ENCODE measurements at regions not wholly inside any gene's neighbourhood (a gene's known extent, or its start where the extent isn't known, plus 50 kb on each side); places are given as distances from the start of the nearest gene placed in this dataset.
"Not testable (repeated sequence)": the region's sequence is repeated elsewhere in the genome, so short reads cannot be mapped to it uniquely, and the experiment has no call there.

DNA sequence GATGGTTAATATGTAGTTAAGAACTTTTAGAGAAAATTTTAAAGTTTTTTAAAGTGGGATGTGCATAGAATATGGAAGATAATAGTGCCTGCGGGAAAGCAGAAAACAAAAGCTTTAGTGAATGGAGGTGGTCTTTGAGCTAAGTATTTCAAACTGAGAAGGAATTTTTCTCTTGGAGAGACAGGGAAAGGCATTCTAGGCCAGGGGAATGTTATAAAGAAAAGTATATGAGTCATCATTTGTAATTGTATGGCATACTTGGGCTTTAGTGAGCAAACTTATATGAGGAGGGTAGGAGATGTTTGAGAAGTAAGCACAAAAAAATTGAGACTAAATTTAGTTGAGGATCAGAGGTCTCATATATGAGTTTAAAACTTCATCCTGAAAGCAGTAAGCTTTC is 467.0 kb downstream of the PPARGC1A start:
- Histone ChIP-seq H3K9me3 (ENCODE audit: control insufficient read depth, insufficient read depth, low read length) (no peaks in the 10 kb centered on the region), H3K36me3 (ENCODE audit: control insufficient read depth, insufficient read depth, low read length) (no peaks in the 10 kb centered on the region), H3K27me3 (ENCODE audit: control insufficient read depth, insufficient read depth, low read length) (no peaks in the 10 kb centered on the region), H3K4me3 (ENCODE audit: low read length) (no peak overlapping the region), H3K27ac (ENCODE audit: low read length) (no peak overlapping the region), H3K4me1 (ENCODE audit: control insufficient read depth, insufficient read depth, low read length) (peaks cover 6% of the 10 kb centered on the region)
- WGBS (ENCODE audit: insufficient coverage, insufficient read length), result no CpG with 5 or more reads among the region's 1 CpG
- no peak for DNase-seq (ENCODE audit: low read depth, low spot score)

DNA sequence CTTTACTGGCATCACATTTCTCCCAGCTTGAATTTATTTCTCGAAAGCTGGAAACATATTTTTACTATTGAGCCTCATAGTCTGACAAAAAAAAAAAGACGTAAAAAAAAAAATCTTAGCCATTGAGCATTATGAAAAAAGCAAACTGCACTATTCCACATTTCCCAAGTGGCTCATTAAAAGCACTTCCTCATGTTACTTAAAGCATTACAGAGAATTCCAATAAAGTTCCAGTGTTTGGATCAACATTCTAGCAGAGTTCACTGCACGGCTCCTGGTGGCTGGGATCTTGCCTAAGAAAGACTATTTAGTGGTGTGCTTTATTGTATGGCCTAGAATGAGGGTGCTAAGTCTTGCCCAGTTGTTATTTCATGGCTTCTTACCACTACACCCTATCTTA is 476.2 kb downstream of the PPARGC1A start:
- Histone ChIP-seq H3K27me3 (ENCODE audit: control insufficient read depth, insufficient read depth, low read length) (no peaks in the 10 kb centered on the region), H3K4me3 (ENCODE audit: low read length) (no peak overlapping the region), H3K27ac (ENCODE audit: low read length) (no peak overlapping the region), H3K9me3 (ENCODE audit: control insufficient read depth, insufficient read depth, low read length) (no peaks in the 10 kb centered on the region), H3K36me3 (ENCODE audit: control insufficient read depth, insufficient read depth, low read length) (no peaks in the 10 kb centered on the region), H3K4me1 (ENCODE audit: control insufficient read depth, insufficient read depth, low read length) (no peaks in the 10 kb centered on the region)
- no peak for DNase-seq (ENCODE audit: low read depth, low spot score)
- no CpG with 5 or more reads among the region's 3 CpGs for WGBS (ENCODE audit: insufficient coverage, insufficient read length)

DNA sequence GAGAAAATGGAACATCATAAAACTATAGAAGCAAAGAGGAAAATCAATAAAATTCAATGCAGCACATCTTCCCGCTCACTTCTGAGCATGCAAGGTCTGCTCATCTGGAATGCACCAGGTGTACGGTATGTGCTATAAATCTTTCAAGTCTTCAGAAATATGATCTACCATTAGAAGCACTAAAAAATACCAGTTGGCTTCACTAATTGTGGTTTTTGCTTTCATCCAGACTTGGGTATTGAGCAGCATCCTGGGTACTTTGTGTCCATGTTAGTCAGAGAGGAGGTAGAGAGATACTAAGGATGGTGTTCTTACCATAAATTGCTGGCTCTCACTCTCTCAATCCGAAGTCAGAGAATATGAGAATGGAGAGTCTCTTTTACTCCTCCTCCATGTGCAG is 477.1 kb downstream of the PPARGC1A start:
- no CpG with 5 or more reads among the region's 3 CpGs for WGBS (ENCODE audit: insufficient coverage, insufficient read length)

DNA sequence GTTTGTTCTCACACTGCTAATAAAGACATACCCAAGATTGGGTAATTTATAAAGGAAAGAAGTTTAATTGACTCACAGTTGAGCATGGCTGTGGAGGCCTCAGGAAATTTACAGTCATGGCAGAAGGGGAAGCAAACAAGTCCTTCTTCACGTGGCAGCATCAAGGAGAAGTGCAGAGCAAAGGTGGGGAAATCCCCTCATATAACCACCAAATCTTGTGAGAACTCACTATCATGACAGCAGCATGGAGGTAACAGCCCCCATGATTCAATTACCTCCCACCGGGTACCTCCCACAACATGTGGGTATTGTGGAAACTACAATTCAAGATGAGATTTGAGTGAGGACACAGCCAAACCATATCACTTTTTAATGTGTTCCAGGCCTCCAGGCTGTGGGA is 480.9 kb downstream of the PPARGC1A start:
- H3K27ac ChIP-seq (ENCODE audit: low read length); H3K9me3 ChIP-seq (ENCODE audit: control insufficient read depth, insufficient read depth, low read length); H3K27me3 ChIP-seq (ENCODE audit: control insufficient read depth, insufficient read depth, low read length); DNase-seq (ENCODE audit: low read depth, low spot score); H3K4me1 ChIP-seq (ENCODE audit: control insufficient read depth, insufficient read depth, low read length); H3K4me3 ChIP-seq (ENCODE audit: low read length); H3K36me3 ChIP-seq (ENCODE audit: control insufficient read depth, insufficient read depth, low read length): not testable (repeated sequence)
- WGBS (ENCODE audit: insufficient coverage, insufficient read length), result no CpG with 5 or more reads among the region's 2 CpGs

More for the DNA sequence above, 477.1 kb downstream of the PPARGC1A start:
- Histone ChIP-seq H3K4me3 (ENCODE audit: low read length) (no peak overlapping the region), H3K4me1 (ENCODE audit: control insufficient read depth, insufficient read depth, low read length) (no peaks in the 10 kb centered on the region), H3K27ac (ENCODE audit: low read length) (no peak overlapping the region), H3K36me3 (ENCODE audit: control insufficient read depth, insufficient read depth, low read length) (no peaks in the 10 kb centered on the region), H3K9me3 (ENCODE audit: control insufficient read depth, insufficient read depth, low read length) (no peaks in the 10 kb centered on the region), H3K27me3 (ENCODE audit: control insufficient read depth, insufficient read depth, low read length) (no peaks in the 10 kb centered on the region)
- no peak for DNase-seq (ENCODE audit: low read depth, low spot score)

DNA sequence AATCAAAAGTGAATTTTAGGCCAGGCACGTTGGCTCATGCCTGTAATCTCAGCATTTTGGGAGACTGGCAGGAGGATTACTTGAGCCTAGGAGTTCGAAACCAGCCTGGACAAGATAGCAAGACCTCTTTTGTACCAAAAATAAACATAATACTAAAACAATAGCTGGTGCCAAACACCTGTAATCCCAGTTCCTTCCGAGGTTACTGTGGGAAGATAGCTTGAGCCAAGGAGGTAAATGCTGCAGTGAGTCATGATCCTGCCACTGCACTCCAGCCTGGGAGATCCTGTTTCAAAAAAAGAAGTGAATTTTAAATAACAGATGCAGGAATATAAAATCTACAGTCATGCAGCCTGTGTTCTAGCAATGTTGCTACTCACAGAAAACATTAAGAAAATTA is 488.3 kb downstream of the PPARGC1A start:
- Histone ChIP-seq H3K36me3 (ENCODE audit: control insufficient read depth, insufficient read depth, low read length) (no peaks in the 10 kb centered on the region), H3K27me3 (ENCODE audit: control insufficient read depth, insufficient read depth, low read length) (no peaks in the 10 kb centered on the region), H3K9me3 (ENCODE audit: control insufficient read depth, insufficient read depth, low read length) (no peaks in the 10 kb centered on the region), H3K4me1 (ENCODE audit: control insufficient read depth, insufficient read depth, low read length) (no peaks in the 10 kb centered on the region), H3K4me3 (ENCODE audit: low read length) (no peak overlapping the region), H3K27ac (ENCODE audit: low read length) (no peak overlapping the region)
- no peak for DNase-seq (ENCODE audit: low read depth, low spot score)
- no CpG with 5 or more reads among the region's 3 CpGs for WGBS (ENCODE audit: insufficient coverage, insufficient read length)

DNA sequence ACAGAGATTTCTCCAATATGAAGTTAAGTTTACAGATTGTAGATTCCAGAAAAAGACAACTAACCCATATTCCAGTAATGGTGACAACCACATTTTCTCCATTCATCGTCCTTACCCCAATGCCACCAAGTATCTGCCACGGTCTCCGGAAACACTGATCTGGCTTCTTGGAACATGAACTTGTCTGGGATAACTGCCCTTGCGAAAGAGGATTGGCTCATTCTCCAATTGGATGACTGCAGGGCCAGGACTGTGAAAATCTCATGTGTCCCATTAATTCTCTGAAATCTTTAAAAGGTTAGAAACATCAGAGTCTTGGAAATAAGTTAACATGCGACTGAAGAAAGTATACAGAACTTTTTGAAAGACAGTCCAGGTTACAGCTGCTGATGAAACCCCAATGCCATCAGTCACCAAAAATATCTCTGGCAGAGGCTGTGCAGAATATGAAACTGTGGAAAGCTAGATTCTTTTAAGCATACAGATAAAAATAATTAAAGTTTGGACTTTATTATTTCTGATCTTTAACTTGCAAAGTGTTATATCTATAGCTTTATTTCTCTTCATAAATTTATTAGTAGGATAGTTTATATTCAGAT is 496.9 kb downstream of the PPARGC1A start:
- no peaks in the 10 kb centered on the region for H3K9me3 ChIP-seq (ENCODE audit: control insufficient read depth, insufficient read depth, low read length)
- no CpG with 5 or more reads among the region's 5 CpGs for WGBS (ENCODE audit: insufficient coverage, insufficient read length)

DNA sequence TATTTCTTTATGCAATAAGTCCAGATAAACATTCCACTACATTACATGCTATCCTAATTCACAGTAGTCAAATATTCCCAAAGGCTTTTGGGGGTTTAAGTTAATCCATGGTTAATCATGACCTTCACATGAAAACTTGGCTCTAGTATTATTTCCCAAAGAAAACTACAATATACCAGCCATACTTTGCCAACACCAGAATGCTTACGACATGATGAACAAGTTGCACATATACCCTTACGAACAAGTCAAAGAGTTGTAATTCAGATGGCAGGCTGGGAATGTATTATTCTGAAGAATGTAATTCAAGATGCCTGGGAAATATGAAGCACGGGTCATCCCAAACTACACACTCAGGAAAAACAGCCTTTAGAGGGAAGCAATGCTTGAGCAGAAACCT is 499.6 kb downstream of the PPARGC1A start:
- H3K9me3 ChIP-seq (ENCODE audit: control insufficient read depth, insufficient read depth, low read length), result no peaks in the 10 kb centered on the region
- H3K4me3 ChIP-seq (ENCODE audit: low read length), result no peak overlapping the region
- no peaks in the 10 kb centered on the region for H3K27me3 ChIP-seq (ENCODE audit: control insufficient read depth, insufficient read depth, low read length)
- H3K27ac ChIP-seq (ENCODE audit: low read length), result no peak overlapping the region
- no CpG with 5 or more reads among the region's 3 CpGs for WGBS (ENCODE audit: insufficient coverage, insufficient read length)
- H3K36me3 ChIP-seq (ENCODE audit: control insufficient read depth, insufficient read depth, low read length), result no peaks in the 10 kb centered on the region
- no peak for DNase-seq (ENCODE audit: low read depth, low spot score)
- no peaks in the 10 kb centered on the region for H3K4me1 ChIP-seq (ENCODE audit: control insufficient read depth, insufficient read depth, low read length)

More for the DNA sequence above, 496.9 kb downstream of the PPARGC1A start:
- DNase-seq (ENCODE audit: low read depth, low spot score), result no peak
- H3K27ac ChIP-seq (ENCODE audit: low read length), result no peak overlapping the region
- no peaks in the 10 kb centered on the region for H3K36me3 ChIP-seq (ENCODE audit: control insufficient read depth, insufficient read depth, low read length)
- no peak overlapping the region for H3K4me3 ChIP-seq (ENCODE audit: low read length)
- H3K4me1 ChIP-seq (ENCODE audit: control insufficient read depth, insufficient read depth, low read length), result no peaks in the 10 kb centered on the region
- no peaks in the 10 kb centered on the region for H3K27me3 ChIP-seq (ENCODE audit: control insufficient read depth, insufficient read depth, low read length)

DNA sequence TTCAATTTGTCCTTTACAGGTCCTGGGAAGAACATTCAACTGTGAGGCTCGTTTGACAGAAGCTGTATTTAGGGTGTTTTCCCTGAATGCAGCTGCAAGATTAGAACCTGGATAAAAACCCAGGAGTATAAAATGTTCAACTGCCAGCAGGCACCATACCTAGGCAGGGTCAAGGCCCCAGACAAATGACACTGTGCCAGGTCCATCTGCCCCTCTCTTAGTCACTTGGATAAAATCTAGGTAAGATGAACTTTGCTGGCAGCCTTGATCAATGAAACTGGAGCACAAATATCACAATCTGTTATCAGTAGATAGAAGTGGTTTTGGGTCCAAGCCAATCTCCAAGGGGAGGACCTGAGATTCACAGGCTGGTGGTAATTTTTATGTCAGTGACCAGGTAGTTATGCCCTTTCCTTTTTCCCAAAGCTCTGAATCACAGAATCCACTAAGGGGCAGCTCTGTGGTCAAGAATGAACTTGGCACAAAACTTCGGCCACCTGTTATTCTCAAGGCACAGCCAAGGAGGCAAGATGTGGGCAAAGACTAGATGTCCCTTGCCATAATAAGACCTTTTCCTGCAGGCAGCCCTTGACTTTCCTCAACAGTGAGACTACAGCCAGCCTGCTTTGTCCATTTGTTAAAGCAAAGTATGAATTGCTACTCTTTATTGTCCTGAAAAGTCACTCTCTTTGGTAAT is 501.0 kb downstream of the PPARGC1A start:
- Histone ChIP-seq H3K36me3 (ENCODE audit: control insufficient read depth, insufficient read depth, low read length) (no peaks in the 10 kb centered on the region), H3K9me3 (ENCODE audit: control insufficient read depth, insufficient read depth, low read length) (no peaks in the 10 kb centered on the region), H3K27ac (ENCODE audit: low read length) (no peak overlapping the region), H3K27me3 (ENCODE audit: control insufficient read depth, insufficient read depth, low read length) (no peaks in the 10 kb centered on the region), H3K4me1 (ENCODE audit: control insufficient read depth, insufficient read depth, low read length) (peaks cover 1% of the 10 kb centered on the region; the same call in 1 of the 2 replicates), H3K4me3 (ENCODE audit: low read length) (no peak overlapping the region)
- no CpG with 5 or more reads among the region's 2 CpGs for WGBS (ENCODE audit: insufficient coverage, insufficient read length)
- DNase-seq (ENCODE audit: low read depth, low spot score), result no peak

DNA sequence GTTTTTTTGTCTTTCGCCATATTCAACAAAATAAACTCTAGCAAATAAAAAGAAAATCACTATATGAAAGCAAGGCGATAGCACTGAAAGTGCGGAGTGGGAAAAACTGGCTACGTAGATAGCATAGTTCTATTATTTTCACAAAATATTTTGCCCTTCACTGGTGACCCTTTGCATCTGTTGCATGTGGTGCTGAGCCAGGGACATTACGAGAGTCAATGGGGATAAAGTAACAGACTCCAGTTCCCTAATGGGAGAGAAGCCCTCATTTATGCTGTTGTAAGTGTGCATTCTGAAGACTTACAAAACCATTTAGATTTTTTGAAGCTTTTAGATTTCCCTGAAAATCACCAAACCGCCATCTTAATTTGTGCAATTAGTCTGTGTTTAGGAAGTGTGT is 501.6 kb downstream of the PPARGC1A start:
- no CpG with 5 or more reads among the region's 6 CpGs for WGBS (ENCODE audit: insufficient coverage, insufficient read length)
- H3K36me3 ChIP-seq (ENCODE audit: control insufficient read depth, insufficient read depth, low read length), result no peaks in the 10 kb centered on the region
- H3K4me3 ChIP-seq (ENCODE audit: low read length), result no peak overlapping the region
- no peaks in the 10 kb centered on the region for H3K27me3 ChIP-seq (ENCODE audit: control insufficient read depth, insufficient read depth, low read length)
- no peak overlapping the region for H3K27ac ChIP-seq (ENCODE audit: low read length)
- peaks cover 1% of the 10 kb centered on the region; the same call in 1 of the 2 replicates for H3K4me1 ChIP-seq (ENCODE audit: control insufficient read depth, insufficient read depth, low read length)
- H3K9me3 ChIP-seq (ENCODE audit: control insufficient read depth, insufficient read depth, low read length), result no peaks in the 10 kb centered on the region
- no peak for DNase-seq (ENCODE audit: low read depth, low spot score)

DNA sequence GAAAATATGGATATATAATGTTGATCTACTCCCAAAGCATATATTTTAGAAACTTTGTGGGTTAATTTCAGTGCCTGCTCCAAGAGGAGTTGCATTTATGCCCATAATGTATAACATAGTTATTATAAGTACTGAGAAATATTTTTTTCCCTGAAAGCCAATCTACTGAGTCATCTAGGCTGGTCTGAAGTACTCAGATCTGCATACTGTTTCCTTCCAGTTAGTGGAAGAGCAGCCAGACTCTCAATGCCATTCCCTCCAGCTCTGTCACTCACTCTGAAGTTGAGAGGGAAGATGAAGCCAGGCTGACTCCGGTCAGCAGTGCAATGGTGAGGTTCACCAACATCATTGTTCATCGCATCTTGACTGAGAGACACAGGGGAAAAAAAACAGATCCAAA is 505.1 kb downstream of the PPARGC1A start:
- Histone ChIP-seq H3K27me3 (ENCODE audit: control insufficient read depth, insufficient read depth, low read length) (no peaks in the 10 kb centered on the region), H3K36me3 (ENCODE audit: control insufficient read depth, insufficient read depth, low read length) (no peaks in the 10 kb centered on the region), H3K4me1 (ENCODE audit: control insufficient read depth, insufficient read depth, low read length) (peaks cover 1% of the 10 kb centered on the region; the same call in 1 of the 2 replicates), H3K9me3 (ENCODE audit: control insufficient read depth, insufficient read depth, low read length) (no peaks in the 10 kb centered on the region), H3K27ac (ENCODE audit: low read length) (no peak overlapping the region), H3K4me3 (ENCODE audit: low read length) (no peak overlapping the region)
- WGBS (ENCODE audit: insufficient coverage, insufficient read length), result no CpG with 5 or more reads among the region's 2 CpGs
- no peak for DNase-seq (ENCODE audit: low read depth, low spot score)

DNA sequence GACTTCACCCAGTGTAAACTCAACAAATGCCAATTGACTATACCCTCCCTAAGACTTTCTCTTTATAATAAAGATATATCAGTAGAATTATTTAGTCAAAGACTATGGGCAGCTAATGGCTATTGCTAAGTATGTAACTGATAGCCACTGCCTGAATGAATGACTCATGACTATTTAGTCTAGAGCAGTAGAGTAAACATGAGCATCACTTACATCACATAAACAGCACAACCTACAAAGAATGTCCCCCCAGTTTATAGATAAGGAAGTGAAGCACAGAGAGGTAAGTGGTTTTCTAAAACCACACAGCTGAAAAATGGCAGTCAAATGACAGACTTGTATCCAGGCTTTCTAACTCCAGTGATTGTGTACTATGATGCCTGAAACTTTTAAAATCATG is 507.0 kb downstream of the PPARGC1A start:
- H3K4me3 ChIP-seq (ENCODE audit: low read length), result no peak overlapping the region
- H3K27me3 ChIP-seq (ENCODE audit: control insufficient read depth, insufficient read depth, low read length), result no peaks in the 10 kb centered on the region

More for the DNA sequence above, 507.0 kb downstream of the PPARGC1A start:
- Histone ChIP-seq H3K36me3 (ENCODE audit: control insufficient read depth, insufficient read depth, low read length) (no peaks in the 10 kb centered on the region), H3K9me3 (ENCODE audit: control insufficient read depth, insufficient read depth, low read length) (no peaks in the 10 kb centered on the region), H3K4me1 (ENCODE audit: control insufficient read depth, insufficient read depth, low read length) (peaks cover 1% of the 10 kb centered on the region; the same call in 1 of the 2 replicates), H3K27ac (ENCODE audit: low read length) (no peak overlapping the region)
- no peak for DNase-seq (ENCODE audit: low read depth, low spot score)

Measured in iPS DF 6.9 (cell line).